Middle frontal gyrus (tissue), 1 donor: ENCODE measurements at regions not wholly inside any gene's neighbourhood (a gene's known extent, or its start where the extent isn't known, plus 50 kb on each side); places are given as distances from the start of the nearest gene placed in this dataset.

Experiments used
- DNase-seq: peaks from one replicate; pipeline ENCODE4 v3.0.0-alpha.2; 2015; ENCODE audit warnings: low spot score; ENCODE audit errors: extremely low spot score

GRCh38 chr12:19572920-19573558 is 133.7 kb downstream of the AEBP2 start:
- DNase-seq, result no peak

GRCh38 chr12:19573866-19574265 is 134.6 kb downstream of the AEBP2 start:
- DNase-seq, result no peak

GRCh38 chr12:19574601-19575000 is 135.3 kb downstream of the AEBP2 start:
- no peak for DNase-seq

GRCh38 chr12:19575337-19576243 is 136.3 kb downstream of the AEBP2 start:
- DNase-seq, result no peak

GRCh38 chr12:19576506-19577280 is 137.4 kb downstream of the AEBP2 start:
- no peak for DNase-seq

DNA sequence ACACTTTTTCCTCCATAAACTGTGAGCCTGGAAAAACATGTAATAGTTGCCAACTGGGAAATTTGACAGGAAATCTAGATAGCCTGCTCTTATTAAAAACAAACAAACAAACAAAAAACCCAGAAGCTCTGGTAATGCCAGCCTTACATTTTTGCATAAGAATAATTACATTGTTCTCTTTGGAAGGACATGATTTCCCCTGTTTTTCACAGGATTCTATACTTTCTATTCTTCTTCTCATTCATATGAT is 137.9 kb downstream of the AEBP2 start:
- no peak for DNase-seq

GRCh38 chr12:19584732-19585131 is 145.4 kb downstream of the AEBP2 start:
- no peak for DNase-seq

GRCh38 chr12:19588951-19589350 is 149.7 kb downstream of the AEBP2 start:
- DNase-seq, result no peak

- DNase-seq, result no peak
Measured at GRCh38 chr12:19591951-19592350, 152.7 kb downstream of the AEBP2 start.

- no peak for DNase-seq
Measured at GRCh38 chr12:19596434-19597166, 157.3 kb downstream of the AEBP2 start.

GRCh38 chr12:19597167-19598026 is 158.1 kb downstream of the AEBP2 start:
- no peak for DNase-seq

- DNase-seq, result no peak
Measured at GRCh38 chr12:19605720-19606119, 166.4 kb downstream of the AEBP2 start.

- no peak for DNase-seq
Measured at GRCh38 chr12:19608039-19608438, 168.7 kb downstream of the AEBP2 start.

- no peak for DNase-seq
Measured at GRCh38 chr12:19613051-19613535, 173.8 kb downstream of the AEBP2 start.

GRCh38 chr12:19614601-19615383 is 175.5 kb downstream of the AEBP2 start:
- no peak for DNase-seq

- DNase-seq, result no peak
Measured at GRCh38 chr12:19615384-19615725, 176.1 kb downstream of the AEBP2 start.

GRCh38 chr12:19616781-19617180 is 177.5 kb downstream of the AEBP2 start:
- DNase-seq, result no peak

GRCh38 chr12:19620222-19620621 is 180.9 kb downstream of the AEBP2 start:
- DNase-seq, result no peak

GRCh38 chr12:19623751-19624399 is 184.6 kb downstream of the AEBP2 start:
- no peak for DNase-seq
